GM19023 (cell line): ENCODE measurements at regions not wholly inside any gene's neighbourhood (a gene's known extent, or its start where the extent isn't known, plus 50 kb on each side); places are given as distances from the start of the nearest gene placed in this dataset.
"Not testable (repeated sequence)": the region's sequence is repeated elsewhere in the genome, so short reads cannot be mapped to it uniquely, and the experiment has no call there.

ENCODE experiments used
- ATAC-seq: cut with Tn5 transposase; IDR thresholded peaks from one replicate; pipeline ENCODE4 v1.9.1; 2021; ENCODE audit warnings: mild to moderate bottlenecking, moderate library complexity; ENCODE audit not compliant: unreplicated experiment

- no peak for ATAC-seq
Observed at GRCh38 chr2:117341690-117342089, 472.8 kb upstream of the DDX18 start.

- ATAC-seq, result no peak
Observed at GRCh38 chr2:117342415-117342814, 472.1 kb upstream of the DDX18 start.

GRCh38 chr2:117349687-117350086, 464.8 kb upstream of the DDX18 start:
- ATAC-seq, result no peak

GRCh38 chr2:117351396-117351795, 463.1 kb upstream of the DDX18 start:
- no peak for ATAC-seq

- no peak for ATAC-seq
Observed at GRCh38 chr2:117359266-117359914, 455.1 kb upstream of the DDX18 start.

- ATAC-seq, result no peak
Observed at GRCh38 chr2:117360586-117360985, 453.9 kb upstream of the DDX18 start.

- ATAC-seq, result peak; percentile 79
Observed at GRCh38 chr2:117378653-117379052, 435.8 kb upstream of the DDX18 start.

- ATAC-seq, result no peak
Observed at GRCh38 chr2:117379928-117380327, 434.6 kb upstream of the DDX18 start.

GRCh38 chr2:117383997-117384396, 430.5 kb upstream of the DDX18 start:
- not testable (repeated sequence) for ATAC-seq

- no peak for ATAC-seq
Observed at GRCh38 chr2:117396161-117396560, 418.3 kb upstream of the DDX18 start.

GRCh38 chr2:117401582-117401981, 412.9 kb upstream of the DDX18 start:
- no peak for ATAC-seq

GRCh38 chr2:117406443-117406842, 408.0 kb upstream of the DDX18 start:
- no peak for ATAC-seq

GRCh38 chr2:117407746-117408145, 406.7 kb upstream of the DDX18 start:
- ATAC-seq, result no peak

- no peak for ATAC-seq
Observed at GRCh38 chr2:117409443-117409842, 405.0 kb upstream of the DDX18 start.

- no peak for ATAC-seq
Observed at GRCh38 chr2:117411983-117412382, 402.5 kb upstream of the DDX18 start.

- ATAC-seq, result no peak
Observed at GRCh38 chr2:117432746-117433145, 381.7 kb upstream of the DDX18 start.

GRCh38 chr2:117436697-117437096, 377.8 kb upstream of the DDX18 start:
- no peak for ATAC-seq

- ATAC-seq, result peak; percentile 69
Observed at GRCh38 chr2:117470311-117471095, 344.0 kb upstream of the DDX18 start.

GRCh38 chr2:117481608-117482007, 332.9 kb upstream of the DDX18 start:
- no peak for ATAC-seq

- no peak for ATAC-seq
Observed at GRCh38 chr2:117485588-117485987, 328.9 kb upstream of the DDX18 start.

GRCh38 chr2:117486081-117486480, 328.4 kb upstream of the DDX18 start:
- ATAC-seq, result no peak

GRCh38 chr2:117492209-117492851, 322.2 kb upstream of the DDX18 start:
- ATAC-seq, result no peak
